ENCODE measurements at regions not wholly inside any gene's neighbourhood (a gene's known extent, or its start where the extent isn't known, plus 50 kb on each side); places are given as distances from the start of the nearest gene placed in this dataset.
"Not testable (repeated sequence)": the region's sequence is repeated elsewhere in the genome, so short reads cannot be mapped to it uniquely, and the experiment has no call there.

DNA sequence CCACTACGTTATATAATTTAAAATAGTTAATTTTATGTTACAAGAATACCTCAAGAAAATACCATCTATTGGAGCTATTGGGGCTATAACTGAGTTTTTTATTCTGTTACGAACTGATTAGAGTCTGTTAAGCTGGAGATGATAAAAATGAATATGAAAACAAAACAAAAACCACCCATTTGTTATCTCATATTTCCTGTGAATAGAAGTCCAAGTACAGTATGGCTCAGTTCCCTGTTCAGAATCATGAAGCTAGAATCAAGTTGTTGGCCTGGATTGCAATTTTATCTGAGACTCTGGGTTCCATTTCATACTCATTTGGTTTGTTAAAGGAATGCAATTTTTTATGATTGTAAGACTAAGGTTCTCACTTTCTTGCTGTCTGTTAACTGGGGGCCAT, 319.1 kb upstream of the PCDH18 start:
- WGBS (ENCODE audit: insufficient coverage): no CpG with 5 or more reads among the region's 2 CpGs
- no peak overlapping the region for H3K4me3 Mint-ChIP-seq
- POLR2A ChIA-PET: no interaction called here
- DNase-seq (no peak), ATAC-seq (replicated peaks in 1 of 4) (no peak)
- no peaks in the 10 kb centered on the region for H3K36me3 ChIP-seq (ENCODE audit: control insufficient read depth in 2 of 2, extremely low read depth in 1 of 2, insufficient read depth in 1 of 2, low read length in 1 of 2)
- no peaks in the 10 kb centered on the region for H3K4me1 ChIP-seq (ENCODE audit: control insufficient read depth in 1 of 2, extremely low read depth in 1 of 2, insufficient read depth in 2 of 2, low read length in 2 of 2)
- no peaks in the 10 kb centered on the region for H3K27me3 Mint-ChIP-seq
- no peak overlapping the region for H3K27ac ChIP-seq (ENCODE audit: low read length)
- no peaks in the 10 kb centered on the region for H3K36me3 Mint-ChIP-seq
- H3K9me3 ChIP-seq: no peaks in the 10 kb centered on the region
- H3K9me3 Mint-ChIP-seq: peaks cover 2 to 33% (median 4%) of the 10 kb centered on the region in 3 donors
- no peaks in the 10 kb centered on the region for H3K4me1 Mint-ChIP-seq
- no peaks in the 10 kb centered on the region for H3K27me3 ChIP-seq (replicated peaks in 1 of 2; ENCODE audit: control insufficient read depth in 2 of 2, extremely low read depth in 1 of 2, insufficient read depth in 2 of 2, low read length in 1 of 2)
- CTCF ChIA-PET: no interaction called here
- no peak overlapping the region for H3K4me3 ChIP-seq (ENCODE audit: control insufficient read depth in 1 of 2, extremely low read depth in 1 of 2, low read length in 1 of 2)
- no peak overlapping the region for H3K27ac Mint-ChIP-seq

DNA sequence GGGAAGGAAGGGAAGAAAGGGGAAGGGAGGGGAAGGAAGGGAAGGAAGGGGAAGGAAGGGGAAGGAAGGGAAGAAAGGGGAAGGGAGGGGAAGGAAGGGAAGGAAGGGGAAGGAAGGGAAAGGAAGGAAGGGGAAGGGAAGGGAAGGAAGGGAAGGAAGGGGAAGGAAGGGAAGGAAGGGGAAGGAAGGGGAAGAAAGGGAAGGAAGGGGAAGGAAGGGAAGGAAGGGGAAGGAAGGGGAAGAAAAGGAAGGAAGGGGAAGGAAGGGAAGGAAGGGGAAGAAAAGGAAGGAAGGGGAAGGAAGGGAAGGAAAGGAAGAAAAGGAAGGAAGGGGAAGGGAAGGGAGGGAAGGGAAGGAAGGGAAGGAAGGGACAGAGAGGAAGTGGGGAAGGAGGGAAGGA, 295.7 kb upstream of the PCDH18 start:
- H3K9me3 ChIP-seq; ATAC-seq (replicated peaks in 1 of 4); DNase-seq; H3K27ac Mint-ChIP-seq; H3K36me3 ChIP-seq (ENCODE audit: control insufficient read depth in 2 of 2, extremely low read depth in 1 of 2, insufficient read depth in 1 of 2, low read length in 1 of 2); H3K4me3 Mint-ChIP-seq; POLR2A ChIA-PET; H3K36me3 Mint-ChIP-seq; H3K4me3 ChIP-seq (ENCODE audit: control insufficient read depth in 1 of 2, extremely low read depth in 1 of 2, low read length in 1 of 2); H3K27me3 ChIP-seq (replicated peaks in 1 of 2; ENCODE audit: control insufficient read depth in 2 of 2, extremely low read depth in 1 of 2, insufficient read depth in 2 of 2, low read length in 1 of 2); CTCF ChIA-PET; H3K27me3 Mint-ChIP-seq; H3K4me1 ChIP-seq (ENCODE audit: control insufficient read depth in 1 of 2, extremely low read depth in 1 of 2, insufficient read depth in 2 of 2, low read length in 2 of 2); H3K4me1 Mint-ChIP-seq; H3K27ac ChIP-seq (ENCODE audit: low read length): not testable (repeated sequence)
- peaks cover 9 to 21% (median 11%) of the 10 kb centered on the region in 3 donors for H3K9me3 Mint-ChIP-seq

DNA sequence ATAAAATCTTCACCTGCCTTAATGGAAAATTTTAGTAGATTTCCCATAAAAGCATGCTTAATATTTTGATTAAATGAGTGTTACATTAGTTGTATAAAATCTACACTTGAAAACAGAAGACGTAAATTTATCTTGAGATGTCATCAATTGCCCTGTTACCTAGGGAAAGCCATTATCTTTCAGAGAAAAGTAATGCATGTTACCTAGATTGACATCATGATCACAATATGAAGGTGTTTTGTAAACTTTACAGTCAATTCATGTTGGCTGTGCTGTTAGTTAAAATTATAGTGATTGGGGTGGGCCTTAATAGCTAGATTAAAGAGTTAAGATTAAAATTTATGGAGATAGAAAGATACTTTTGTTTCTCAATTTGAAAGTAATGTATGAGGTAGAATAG, 293.2 kb upstream of the PCDH18 start:
- Mint-ChIP-seq H3K27me3 (no peaks in the 10 kb centered on the region), H3K4me3 (no peak overlapping the region), H3K4me1 (no peaks in the 10 kb centered on the region), H3K9me3 (peaks cover 8 to 26% (median 10%) of the 10 kb centered on the region in 3 donors), H3K27ac (no peak overlapping the region), H3K36me3 (no peaks in the 10 kb centered on the region)
- ChIA-PET POLR2A (no interaction called here), CTCF (no interaction called here)
- Histone ChIP-seq H3K27ac (ENCODE audit: low read length) (no peak overlapping the region), H3K4me1 (ENCODE audit: control insufficient read depth in 1 of 2, extremely low read depth in 1 of 2, insufficient read depth in 2 of 2, low read length in 2 of 2) (no peaks in the 10 kb centered on the region), H3K4me3 (ENCODE audit: control insufficient read depth in 1 of 2, extremely low read depth in 1 of 2, low read length in 1 of 2) (no peak overlapping the region), H3K27me3 (replicated peaks in 1 of 2; ENCODE audit: control insufficient read depth in 2 of 2, extremely low read depth in 1 of 2, insufficient read depth in 2 of 2, low read length in 1 of 2) (no peaks in the 10 kb centered on the region), H3K36me3 (ENCODE audit: control insufficient read depth in 2 of 2, extremely low read depth in 1 of 2, insufficient read depth in 1 of 2, low read length in 1 of 2) (no peaks in the 10 kb centered on the region), H3K9me3 (no peaks in the 10 kb centered on the region)
- no peak for DNase-seq
- no peak for ATAC-seq (replicated peaks in 1 of 4)
- WGBS (ENCODE audit: insufficient coverage): no CpG with 5 or more reads among the region's 1 CpG

DNA sequence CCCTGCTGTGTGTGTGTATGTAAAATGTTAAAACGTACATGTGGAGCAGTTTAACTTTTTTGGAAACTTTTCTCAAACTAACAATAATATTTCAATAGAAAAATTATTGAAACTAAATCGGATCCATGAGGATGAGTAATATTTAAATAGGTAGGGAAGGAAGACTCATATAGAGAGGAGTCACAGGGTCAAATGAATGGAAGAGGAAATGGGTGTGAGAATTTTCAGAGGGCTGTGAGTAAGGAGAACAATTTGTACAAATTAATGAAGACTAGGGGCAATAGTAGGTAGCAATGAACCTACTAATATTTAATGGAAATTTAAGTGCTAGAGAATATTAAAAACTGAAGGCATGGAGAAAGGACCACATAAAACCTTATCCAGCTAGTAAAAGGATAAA, 290.7 kb upstream of the PCDH18 start:
- no peaks in the 10 kb centered on the region for H3K36me3 Mint-ChIP-seq
- CTCF ChIA-PET: no interaction called here
- H3K4me3 Mint-ChIP-seq: no peak overlapping the region
- no peaks in the 10 kb centered on the region for H3K27me3 Mint-ChIP-seq
- H3K9me3 Mint-ChIP-seq: peaks cover 3 to 18% (median 10%) of the 10 kb centered on the region in 3 donors
- POLR2A ChIA-PET: no interaction called here
- H3K4me1 ChIP-seq (ENCODE audit: control insufficient read depth in 1 of 2, extremely low read depth in 1 of 2, insufficient read depth in 2 of 2, low read length in 2 of 2): no peaks in the 10 kb centered on the region
- no CpG with 5 or more reads among the region's 2 CpGs for WGBS (ENCODE audit: insufficient coverage)
- no peak overlapping the region for H3K27ac ChIP-seq (ENCODE audit: low read length)
- DNase-seq: no peak
- no peaks in the 10 kb centered on the region for H3K36me3 ChIP-seq (ENCODE audit: control insufficient read depth in 2 of 2, extremely low read depth in 1 of 2, insufficient read depth in 1 of 2, low read length in 1 of 2)
- no peaks in the 10 kb centered on the region for H3K9me3 ChIP-seq
- no peak overlapping the region for H3K4me3 ChIP-seq (ENCODE audit: control insufficient read depth in 1 of 2, extremely low read depth in 1 of 2, low read length in 1 of 2)
- no peaks in the 10 kb centered on the region for H3K27me3 ChIP-seq (replicated peaks in 1 of 2; ENCODE audit: control insufficient read depth in 2 of 2, extremely low read depth in 1 of 2, insufficient read depth in 2 of 2, low read length in 1 of 2)
- no peaks in the 10 kb centered on the region for H3K4me1 Mint-ChIP-seq
- no peak overlapping the region for H3K27ac Mint-ChIP-seq
- no peak for ATAC-seq (replicated peaks in 1 of 4)

DNA sequence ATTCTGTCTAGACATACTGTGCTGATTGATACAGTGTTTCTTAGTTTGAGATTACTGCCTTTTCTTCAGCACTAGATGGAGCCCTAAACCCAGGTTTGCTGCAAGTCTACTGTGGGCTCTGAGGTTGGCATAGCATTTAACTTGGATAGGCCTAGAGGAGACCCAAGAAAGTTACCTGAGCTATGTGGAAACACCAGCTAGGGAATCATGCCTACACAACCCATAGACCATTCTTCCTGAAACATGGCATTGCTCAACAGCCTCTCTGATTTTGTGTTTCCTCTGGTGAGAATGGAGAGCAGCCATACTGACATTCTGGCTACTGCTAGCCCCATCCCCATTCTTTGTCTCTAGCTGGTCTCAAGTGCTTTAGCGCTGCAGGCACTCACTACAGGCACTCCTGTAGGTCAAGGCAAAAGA, 287.7 kb upstream of the PCDH18 start:
- no peak for ATAC-seq (replicated peaks in 1 of 4)
- H3K27ac ChIP-seq (ENCODE audit: low read length): no peak overlapping the region
- ChIA-PET POLR2A (no interaction called here), CTCF (no interaction called here)
- peaks cover 6 to 17% (median 10%) of the 10 kb centered on the region in 3 donors for H3K9me3 Mint-ChIP-seq
- no peak for DNase-seq
- no peak overlapping the region for H3K4me3 ChIP-seq (ENCODE audit: control insufficient read depth in 1 of 2, extremely low read depth in 1 of 2, low read length in 1 of 2)
- no peak overlapping the region for H3K27ac Mint-ChIP-seq
- H3K9me3 ChIP-seq: no peaks in the 10 kb centered on the region
- no CpG with 5 or more reads among the region's 1 CpG for WGBS (ENCODE audit: insufficient coverage)
- H3K4me3 Mint-ChIP-seq: no peak overlapping the region
- H3K4me1 Mint-ChIP-seq: no peaks in the 10 kb centered on the region
- no peaks in the 10 kb centered on the region for H3K27me3 ChIP-seq (replicated peaks in 1 of 2; ENCODE audit: control insufficient read depth in 2 of 2, extremely low read depth in 1 of 2, insufficient read depth in 2 of 2, low read length in 1 of 2)
- H3K36me3 ChIP-seq (ENCODE audit: control insufficient read depth in 2 of 2, extremely low read depth in 1 of 2, insufficient read depth in 1 of 2, low read length in 1 of 2): no peaks in the 10 kb centered on the region
- no peaks in the 10 kb centered on the region for H3K36me3 Mint-ChIP-seq
- no peaks in the 10 kb centered on the region for H3K4me1 ChIP-seq (ENCODE audit: control insufficient read depth in 1 of 2, extremely low read depth in 1 of 2, insufficient read depth in 2 of 2, low read length in 2 of 2)
- H3K27me3 Mint-ChIP-seq: no peaks in the 10 kb centered on the region

DNA sequence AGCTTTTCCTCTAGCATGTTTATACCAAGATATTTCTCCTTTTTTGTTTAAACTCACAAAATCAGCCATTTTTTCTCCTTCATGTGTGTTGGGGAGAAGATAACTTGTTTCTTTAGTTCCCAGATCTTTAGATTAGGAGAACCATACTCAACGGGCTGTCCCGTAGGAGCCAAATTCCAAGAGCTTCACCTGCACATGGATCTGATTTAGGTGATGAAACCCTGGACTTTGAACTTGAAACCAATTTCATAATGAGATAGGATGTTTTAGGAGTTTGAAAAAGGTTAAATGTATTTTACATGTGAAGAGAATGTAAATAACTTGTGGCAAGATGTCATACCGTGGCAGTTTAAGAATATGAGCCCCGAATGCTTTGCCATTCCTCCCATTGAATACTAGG, 280.0 kb upstream of the PCDH18 start:
- no peaks in the 10 kb centered on the region for H3K27me3 ChIP-seq (replicated peaks in 1 of 2; ENCODE audit: control insufficient read depth in 2 of 2, extremely low read depth in 1 of 2, insufficient read depth in 2 of 2, low read length in 1 of 2)
- no CpG with 5 or more reads among the region's 4 CpGs for WGBS (ENCODE audit: insufficient coverage)
- Mint-ChIP-seq H3K4me1 (no peaks in the 10 kb centered on the region), H3K9me3 (peaks cover 7 to 13% (median 11%) of the 10 kb centered on the region in 3 donors), H3K27ac (no peak overlapping the region), H3K27me3 (no peaks in the 10 kb centered on the region), H3K4me3 (no peak overlapping the region), H3K36me3 (no peaks in the 10 kb centered on the region)
- H3K27ac ChIP-seq (ENCODE audit: low read length): no peak overlapping the region
- DNase-seq: no peak
- H3K9me3 ChIP-seq: no peaks in the 10 kb centered on the region
- ChIA-PET POLR2A (no interaction called here), CTCF (no interaction called here)
- no peaks in the 10 kb centered on the region for H3K4me1 ChIP-seq (ENCODE audit: control insufficient read depth in 1 of 2, extremely low read depth in 1 of 2, insufficient read depth in 2 of 2, low read length in 2 of 2)
- no peak overlapping the region for H3K4me3 ChIP-seq (ENCODE audit: control insufficient read depth in 1 of 2, extremely low read depth in 1 of 2, low read length in 1 of 2)
- no peak for ATAC-seq (replicated peaks in 1 of 4)
- H3K36me3 ChIP-seq (ENCODE audit: control insufficient read depth in 2 of 2, extremely low read depth in 1 of 2, insufficient read depth in 1 of 2, low read length in 1 of 2): no peaks in the 10 kb centered on the region

DNA sequence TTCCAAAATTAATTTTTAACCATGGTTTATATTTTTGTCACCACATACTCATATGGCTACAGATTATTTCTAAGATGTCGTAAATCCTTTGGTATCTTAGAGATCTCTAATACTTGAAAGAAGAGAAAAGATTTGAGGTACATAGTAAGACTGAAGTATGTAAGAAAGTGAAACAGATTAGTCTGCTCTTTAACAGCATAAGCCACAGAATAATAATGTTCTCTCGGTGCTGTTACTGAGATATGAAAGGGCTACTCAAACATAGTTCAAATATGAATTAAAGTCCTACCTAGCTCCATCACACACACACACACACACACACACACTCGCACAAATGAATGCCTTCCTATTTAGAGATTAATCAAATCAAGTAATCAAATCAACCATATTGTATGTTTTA, 274.1 kb upstream of the PCDH18 start:
- no peaks in the 10 kb centered on the region for H3K36me3 Mint-ChIP-seq
- Histone ChIP-seq H3K4me3 (ENCODE audit: control insufficient read depth in 1 of 2, extremely low read depth in 1 of 2, low read length in 1 of 2) (no peak overlapping the region), H3K9me3 (no peaks in the 10 kb centered on the region), H3K36me3 (ENCODE audit: control insufficient read depth in 2 of 2, extremely low read depth in 1 of 2, insufficient read depth in 1 of 2, low read length in 1 of 2) (no peaks in the 10 kb centered on the region), H3K27me3 (replicated peaks in 1 of 2; ENCODE audit: control insufficient read depth in 2 of 2, extremely low read depth in 1 of 2, insufficient read depth in 2 of 2, low read length in 1 of 2) (no peaks in the 10 kb centered on the region), H3K4me1 (ENCODE audit: control insufficient read depth in 1 of 2, extremely low read depth in 1 of 2, insufficient read depth in 2 of 2, low read length in 2 of 2) (no peaks in the 10 kb centered on the region), H3K27ac (ENCODE audit: low read length) (no peak overlapping the region)
- H3K9me3 Mint-ChIP-seq: peaks cover 0 to 6% (median 5%) of the 10 kb centered on the region in 3 donors
- no peak for DNase-seq
- no peak overlapping the region for H3K4me3 Mint-ChIP-seq
- H3K27me3 Mint-ChIP-seq: no peaks in the 10 kb centered on the region
- no peak overlapping the region for H3K27ac Mint-ChIP-seq
- H3K4me1 Mint-ChIP-seq: no peaks in the 10 kb centered on the region
- ChIA-PET CTCF (no interaction called here), POLR2A (no interaction called here)
- no peak for ATAC-seq (replicated peaks in 1 of 4)
- WGBS (ENCODE audit: insufficient coverage): no CpG with 5 or more reads among the region's 3 CpGs
